AG10803 (cell line): ENCODE measurements at regions not wholly inside any gene's neighbourhood (a gene's known extent, or its start where the extent isn't known, plus 50 kb on each side); places are given as distances from the start of the nearest gene placed in this dataset.

Experiments used
- DNase-seq: peaks from one replicate; pipeline ENCODE4 v3.0.0; 2010; ENCODE audit warnings: low read depth
- H3K4me3 ChIP-seq: 2 replicates; pipeline ENCODE4 v1.5.1; 2011; ENCODE audit warnings: mild to moderate bottlenecking, low read length, control low read depth
- TF ChIP-seq, protein P1 (sequence below): conservative IDR thresholded peaks from 2 replicates; pipeline ENCODE4 v1.5.1; 2011; ENCODE audit warnings: mild to moderate bottlenecking, low read length, control low read depth, inconsistent platforms

GRCh38 chr22:49413146-49413545 lies 414.5 kb downstream of the BRD1 start:
- no peak overlapping the region for H3K4me3 ChIP-seq
- TF ChIP-seq, protein P1, sequence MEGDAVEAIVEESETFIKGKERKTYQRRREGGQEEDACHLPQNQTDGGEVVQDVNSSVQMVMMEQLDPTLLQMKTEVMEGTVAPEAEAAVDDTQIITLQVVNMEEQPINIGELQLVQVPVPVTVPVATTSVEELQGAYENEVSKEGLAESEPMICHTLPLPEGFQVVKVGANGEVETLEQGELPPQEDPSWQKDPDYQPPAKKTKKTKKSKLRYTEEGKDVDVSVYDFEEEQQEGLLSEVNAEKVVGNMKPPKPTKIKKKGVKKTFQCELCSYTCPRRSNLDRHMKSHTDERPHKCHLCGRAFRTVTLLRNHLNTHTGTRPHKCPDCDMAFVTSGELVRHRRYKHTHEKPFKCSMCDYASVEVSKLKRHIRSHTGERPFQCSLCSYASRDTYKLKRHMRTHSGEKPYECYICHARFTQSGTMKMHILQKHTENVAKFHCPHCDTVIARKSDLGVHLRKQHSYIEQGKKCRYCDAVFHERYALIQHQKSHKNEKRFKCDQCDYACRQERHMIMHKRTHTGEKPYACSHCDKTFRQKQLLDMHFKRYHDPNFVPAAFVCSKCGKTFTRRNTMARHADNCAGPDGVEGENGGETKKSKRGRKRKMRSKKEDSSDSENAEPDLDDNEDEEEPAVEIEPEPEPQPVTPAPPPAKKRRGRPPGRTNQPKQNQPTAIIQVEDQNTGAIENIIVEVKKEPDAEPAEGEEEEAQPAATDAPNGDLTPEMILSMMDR: no peak
- DNase-seq: no peak

DNA sequence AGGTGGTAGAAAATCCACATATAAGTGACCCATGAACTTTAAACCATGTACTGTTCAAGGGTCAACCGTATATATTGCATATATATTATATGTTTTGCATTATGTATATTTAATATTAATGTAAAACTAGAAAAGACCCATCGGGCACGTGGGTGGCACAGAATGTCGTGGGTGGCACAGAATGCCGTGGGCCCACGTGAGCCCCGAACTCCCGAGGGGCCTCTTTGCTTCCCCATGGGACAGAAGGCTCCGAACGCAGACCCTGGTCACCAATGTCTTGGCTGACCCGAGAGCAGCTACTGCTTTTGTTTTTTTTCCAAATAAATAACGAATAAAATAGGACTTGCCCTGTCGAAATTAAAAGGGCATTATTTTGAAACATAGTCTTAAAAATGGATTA lies 415.4 kb downstream of the BRD1 start:
- no peak for DNase-seq
- TF ChIP-seq, protein P1: no peak
- H3K4me3 ChIP-seq: no peak overlapping the region

- no peak for DNase-seq
- TF ChIP-seq, protein P1: no peak
These were observed 416.4 kb downstream of the BRD1 start for GRCh38 chr22:49411236-49411635.

DNA sequence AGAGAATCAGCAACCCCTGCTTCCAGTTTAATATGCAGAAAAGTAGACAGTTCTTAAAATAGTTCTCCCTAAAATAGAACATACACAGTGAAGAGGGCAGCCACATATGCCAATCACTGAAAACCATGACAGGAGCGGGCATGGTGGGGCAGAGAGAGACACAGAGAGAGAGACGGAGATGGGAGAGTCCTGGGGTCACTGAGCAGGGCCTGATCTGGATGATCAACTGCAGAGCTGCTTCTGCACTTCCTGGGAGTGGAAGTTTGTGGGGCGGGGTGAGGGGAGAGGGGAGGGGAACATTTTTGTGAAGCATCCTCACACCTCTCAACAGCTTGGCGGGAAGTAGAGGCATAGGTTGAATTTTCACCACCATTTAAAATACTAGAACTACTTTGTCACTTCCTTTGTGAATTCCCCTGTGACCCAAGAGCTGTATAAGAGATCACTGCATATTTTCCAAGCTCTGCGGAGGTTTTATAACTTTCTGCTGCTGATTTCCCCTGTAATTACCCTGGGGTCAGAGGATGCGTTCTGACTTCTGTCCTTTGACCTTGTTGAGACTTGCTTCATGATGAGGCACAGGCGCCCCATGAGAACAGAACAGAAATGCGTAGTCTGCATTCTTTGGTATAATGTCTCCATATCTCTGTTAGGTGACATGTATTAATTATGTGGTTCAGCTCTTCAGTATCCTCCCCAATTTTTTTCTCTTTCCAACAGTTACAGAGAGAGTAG lies 419.4 kb downstream of the BRD1 start:
- TF ChIP-seq, protein P1: no peak
- no peak for DNase-seq
- no peak overlapping the region for H3K4me3 ChIP-seq

More at GRCh38 chr22:49411236-49411635, 416.4 kb downstream of the BRD1 start:
- no peak overlapping the region for H3K4me3 ChIP-seq

DNA sequence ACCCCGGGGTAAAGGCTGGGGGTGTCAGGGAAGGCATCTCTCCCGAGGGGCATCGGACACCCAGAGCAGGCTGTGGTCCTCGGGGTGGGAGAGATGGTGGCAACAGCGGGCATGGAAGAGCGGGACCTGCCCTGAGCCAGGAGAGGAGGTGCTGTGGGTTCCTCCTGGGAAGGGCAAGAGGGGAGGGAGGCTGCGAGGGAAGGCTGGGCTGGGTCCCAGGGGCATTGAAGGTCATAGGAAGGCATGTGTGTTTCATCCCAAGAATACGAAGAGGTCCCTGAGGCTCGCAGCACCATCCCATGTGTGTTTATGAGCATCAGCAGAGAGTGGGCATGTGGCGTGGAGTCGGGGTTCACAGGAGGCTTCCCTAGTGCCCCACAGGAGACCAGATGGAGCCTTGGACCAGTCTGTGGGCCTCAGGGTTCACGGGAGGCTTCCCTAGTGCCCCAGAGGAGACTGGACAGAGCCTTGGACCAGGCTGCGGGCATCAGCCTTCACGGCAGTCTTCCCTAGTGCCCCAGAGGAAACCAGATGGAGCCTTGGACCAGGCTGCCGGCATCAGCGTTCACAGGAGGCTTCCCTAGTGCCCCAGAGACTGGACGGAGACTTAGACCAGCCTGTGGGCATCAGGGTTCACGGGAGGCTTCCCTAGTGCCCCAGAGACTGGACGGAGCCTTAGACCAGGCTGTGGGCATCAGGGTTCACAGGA lies 420.6 kb downstream of the BRD1 start:
- H3K4me3 ChIP-seq: no peak overlapping the region
- DNase-seq: no peak
- TF ChIP-seq, protein P1: no peak

DNA sequence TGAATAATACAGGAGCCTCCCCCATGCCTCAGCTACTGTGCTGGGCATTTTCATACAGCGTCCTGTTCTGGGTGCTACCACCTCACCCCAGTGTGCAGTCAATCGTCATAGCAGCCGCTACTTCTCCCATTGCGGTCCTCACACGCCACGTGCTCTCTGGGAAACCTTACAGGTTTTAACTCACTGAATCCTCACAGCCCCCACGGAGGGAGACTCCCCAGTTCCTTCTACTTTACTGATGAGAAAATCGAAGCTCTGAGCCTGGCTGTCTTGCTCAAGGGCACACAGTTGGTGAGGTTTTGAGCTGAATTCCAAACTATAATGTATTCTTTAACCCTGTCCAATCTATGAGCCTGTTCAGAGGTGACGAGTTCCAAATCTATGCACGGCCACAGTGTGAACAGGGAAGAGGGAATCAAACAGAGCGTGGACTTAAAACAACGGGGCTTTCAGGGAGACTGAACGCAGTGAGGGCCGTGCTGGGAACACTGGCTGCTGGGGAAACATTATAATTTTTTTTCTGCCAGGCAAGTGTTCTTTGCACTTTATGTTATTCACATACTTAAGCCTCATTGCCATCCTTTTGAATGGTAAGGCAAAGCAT lies 421.5 kb downstream of the BRD1 start:
- H3K4me3 ChIP-seq: no peak overlapping the region
- TF ChIP-seq, protein P1: no peak
- no peak for DNase-seq
